Spleen (tissue), 11 donors: ENCODE measurements at regions not wholly inside any gene's neighbourhood (a gene's known extent, or its start where the extent isn't known, plus 50 kb on each side); places are given as distances from the start of the nearest gene placed in this dataset.

ENCODE experiments used
- DNase-seq: peaks from one replicate; pipeline ENCODE4 v3.0.0-alpha.2; 2020
- H3K27ac ChIP-seq, 8 donors: fragments of 200-600 bp; sonication (generic) in 7 of 8; 1 replicate in 4 of 8; 2 replicates in 4 of 8; pipeline versions ENCODE4 v1.5.0 to v1.8.0; 2016 to 2021; ENCODE audit warnings: inconsistent platforms in 4 of 8, mild to moderate bottlenecking in 4 of 8, moderate library complexity in 1 of 8
- H3K27me3 ChIP-seq, 7 donors: fragments of 200-600 bp; sonication (generic) in 6 of 7; replicated peaks in 1 of 7; 1 replicate in 4 of 7; 2 replicates in 3 of 7; pipeline versions ENCODE4 v1.5.0 to v1.8.0; 2016 to 2021; ENCODE audit warnings: inconsistent platforms in 3 of 7, mild to moderate bottlenecking in 1 of 7
- H3K36me3 ChIP-seq, 6 donors: fragments of 200-600 bp; sonication (generic) in 5 of 6; 1 replicate in 4 of 6; 2 replicates in 2 of 6; pipeline versions ENCODE4 v1.5.0 to v1.8.0; 2016 to 2021; ENCODE audit warnings: inconsistent platforms in 2 of 6
- H3K4me1 ChIP-seq, 6 donors: fragments of 200-600 bp; sonication (generic) in 5 of 6; 1 replicate in 3 of 6; 2 replicates in 3 of 6; pipeline versions ENCODE4 v1.5.0 to v1.8.0; 2016 to 2021; ENCODE audit warnings: inconsistent platforms in 3 of 6
- H3K4me3 ChIP-seq, 8 donors: fragments of 200-600 bp; sonication (generic) in 7 of 8; 1 replicate in 4 of 8; 2 replicates in 4 of 8; pipeline versions ENCODE4 v1.5.0 to v1.8.0; 2016 to 2021; ENCODE audit warnings: inconsistent platforms in 4 of 8, mild to moderate bottlenecking in 4 of 8, moderate library complexity in 2 of 8
- H3K9me3 ChIP-seq, 8 donors: fragments of 200-600 bp; sonication (generic) in 7 of 8; 1 replicate in 4 of 8; 2 replicates in 4 of 8; pipeline versions ENCODE4 v1.5.0 to v1.8.0; 2016 to 2021; ENCODE audit warnings: inconsistent platforms in 4 of 8
- POLR2A ChIP-seq, 3 donors: fragments of 450-650 bp; IDR thresholded peaks; one replicate each; pipeline ENCODE4 v1.5.1; 2017; ENCODE audit warnings: antibody characterized with exemption in 3 of 3, mild to moderate bottlenecking in 1 of 3
- POLR2AphosphoS5 ChIP-seq, 3 donors: sonication (generic); formaldehyde crosslinking; IDR thresholded peaks; one replicate each; pipeline ENCODE4 v1.5.1; 2017; ENCODE audit warnings: antibody characterized with exemption in 3 of 3
- WGBS, 5 donors: extraction: QIAGEN DNeasy Blood & Tissue Kit in 3 of 5; methylation state at CpG; one replicate each; pipeline versions ENCODE4 v1.1.5 to v1.1.7; 2013 to 2018; 5-methylcytosine and 5-hydroxymethylcytosine counted together
- intact Hi-C: fragments of 100-400 bp; cut with DNase I; formaldehyde crosslinking; loops from one replicate; pipeline ENCODE4 v1.15.0; 2023; ENCODE audit warnings: low total_unique reads
- TF ChIP-seq, protein P1 (sequence below), 11 experiments: fragments of 200-600 bp in 7 of 11; fragments of 450-650 bp in 4 of 11; sonication (generic) in 4 of 11; IDR thresholded peaks in 8 of 11; conservative IDR thresholded peaks in 3 of 11; 1 replicate in 7 of 11; 2 replicates in 4 of 11; pipeline versions ENCODE4 v1.4.0 to v1.8.0; 2016 to 2021; ENCODE audit warnings: antibody characterized with exemption in 11 of 11, inconsistent platforms in 4 of 11, mild to moderate bottlenecking in 1 of 11
- donor health status: healthy with polysubstance abuse.
- donor health status: DM: no; HTN: no; CAD: no; lungs with moderate emphysema.
- donor health status: DM: no; HTN: no; CAD: no.
- donor health status: Bipolar disorder and iron deficiency.
- donor health status: healthy.
- donor health status: DM: no; HTN: no; CAD: no.
- donor health status: DM: yes; HTN: yes; CAD: no.

DNA sequence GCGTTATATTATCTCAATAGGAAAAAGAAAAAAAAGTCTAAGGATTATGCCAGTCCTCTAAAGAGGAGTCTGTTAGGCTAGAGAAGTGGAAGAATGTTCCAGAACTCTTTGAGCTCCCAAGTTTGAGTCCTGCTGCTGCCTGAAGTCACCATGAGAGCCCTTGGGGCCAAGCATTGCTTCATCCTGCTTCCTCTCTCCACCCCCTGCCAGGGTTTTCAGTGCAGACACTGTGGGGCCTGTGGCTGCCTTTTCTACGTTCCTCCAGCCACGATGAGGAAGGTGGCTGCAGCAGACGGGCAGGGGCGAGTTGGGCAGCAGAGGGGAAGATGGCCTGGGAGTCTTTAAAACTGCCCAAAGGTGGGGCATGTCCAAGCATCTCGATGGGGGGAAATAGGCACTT is 214.4 kb upstream of the KCNG1 start:
- intact Hi-C loops: no loop called here

DNA sequence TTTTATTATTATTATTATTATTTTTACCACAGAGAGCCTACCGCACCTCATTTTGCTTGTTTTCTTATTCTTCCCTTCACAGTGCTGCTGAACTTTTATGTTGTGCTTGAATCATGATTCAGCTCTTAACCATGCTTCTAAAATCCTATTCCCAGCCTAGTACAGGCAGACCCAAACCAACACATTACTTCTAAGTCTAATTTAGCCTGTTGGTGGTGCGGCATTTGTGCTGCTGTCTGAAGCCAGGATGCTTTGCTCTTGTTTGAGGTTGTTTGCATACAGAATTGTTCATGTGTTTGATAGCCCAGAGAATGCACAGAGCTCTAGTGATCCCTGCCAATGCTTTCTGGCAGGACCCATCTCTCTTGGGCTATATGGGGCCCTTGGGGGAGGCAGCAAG is 213.5 kb upstream of the KCNG1 start:
- no peak for TF ChIP-seq POLR2A (IDR thresholded peaks at IDR 0.05)
- TF ChIP-seq, protein P1, sequence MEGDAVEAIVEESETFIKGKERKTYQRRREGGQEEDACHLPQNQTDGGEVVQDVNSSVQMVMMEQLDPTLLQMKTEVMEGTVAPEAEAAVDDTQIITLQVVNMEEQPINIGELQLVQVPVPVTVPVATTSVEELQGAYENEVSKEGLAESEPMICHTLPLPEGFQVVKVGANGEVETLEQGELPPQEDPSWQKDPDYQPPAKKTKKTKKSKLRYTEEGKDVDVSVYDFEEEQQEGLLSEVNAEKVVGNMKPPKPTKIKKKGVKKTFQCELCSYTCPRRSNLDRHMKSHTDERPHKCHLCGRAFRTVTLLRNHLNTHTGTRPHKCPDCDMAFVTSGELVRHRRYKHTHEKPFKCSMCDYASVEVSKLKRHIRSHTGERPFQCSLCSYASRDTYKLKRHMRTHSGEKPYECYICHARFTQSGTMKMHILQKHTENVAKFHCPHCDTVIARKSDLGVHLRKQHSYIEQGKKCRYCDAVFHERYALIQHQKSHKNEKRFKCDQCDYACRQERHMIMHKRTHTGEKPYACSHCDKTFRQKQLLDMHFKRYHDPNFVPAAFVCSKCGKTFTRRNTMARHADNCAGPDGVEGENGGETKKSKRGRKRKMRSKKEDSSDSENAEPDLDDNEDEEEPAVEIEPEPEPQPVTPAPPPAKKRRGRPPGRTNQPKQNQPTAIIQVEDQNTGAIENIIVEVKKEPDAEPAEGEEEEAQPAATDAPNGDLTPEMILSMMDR (IDR thresholded peaks at IDR 0.05 in 8 of 11, conservative IDR thresholded peaks at IDR 0.05 in 3 of 11): no peak
- no peak for TF ChIP-seq POLR2AphosphoS5 (IDR thresholded peaks at IDR 0.05)
- DNase-seq: no peak
- intact Hi-C loops: no loop called here
- Histone ChIP-seq H3K4me1 (no peaks in the 10 kb centered on the region), H3K36me3 (no peaks in the 10 kb centered on the region), H3K4me3 (no peak overlapping the region), H3K9me3 (peaks cover 0 to 7% (median 1%) of the 10 kb centered on the region in 8 donors), H3K27me3 (peaks cover 0 to 46% (median 0%) of the 10 kb centered on the region in 7 donors), H3K27ac (no peak overlapping the region)
- WGBS, 5 donors: 93 to 98% (median 95%) methylated on average over 2 of the region's 2 CpGs

More for the DNA sequence above, 214.4 kb upstream of the KCNG1 start:
- Histone ChIP-seq H3K9me3 (peaks cover 0 to 16% (median 10%) of the 10 kb centered on the region in 8 donors), H3K36me3 (no peaks in the 10 kb centered on the region), H3K27me3 (peaks cover 0 to 38% (median 0%) of the 10 kb centered on the region in 7 donors), H3K4me1 (no peaks in the 10 kb centered on the region), H3K4me3 (no peak overlapping the region), H3K27ac (no peak overlapping the region)
- TF ChIP-seq, protein P1 (IDR thresholded peaks at IDR 0.05 in 8 of 11, conservative IDR thresholded peaks at IDR 0.05 in 3 of 11): no peak
- TF ChIP-seq POLR2AphosphoS5 (IDR thresholded peaks at IDR 0.05): no peak
- TF ChIP-seq POLR2A (IDR thresholded peaks at IDR 0.05): no peak
- no peak for DNase-seq
- WGBS, 5 donors: 29 to 39% (median 32%) methylated on average over 6 of the region's 6 CpGs

DNA sequence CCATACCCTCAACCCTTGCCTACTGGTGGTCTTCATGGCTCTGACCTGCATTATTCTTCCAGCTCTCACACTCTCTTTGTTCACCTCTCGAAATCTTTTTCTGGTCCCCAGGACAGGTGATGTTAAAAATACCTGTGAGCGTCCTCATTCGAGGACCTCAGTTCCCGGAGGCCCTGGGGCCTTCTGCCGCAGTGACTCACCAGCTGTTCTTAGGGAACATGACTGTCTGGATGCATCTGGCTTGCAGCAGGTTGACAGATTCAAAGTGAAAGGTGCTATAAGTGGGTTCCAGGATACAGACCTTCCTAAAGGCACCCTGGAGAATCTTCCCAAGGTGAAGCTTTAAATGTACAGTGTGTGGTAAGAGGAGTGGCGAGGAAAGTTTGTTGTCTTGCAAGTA is 210.4 kb upstream of the KCNG1 start:
- H3K4me1 ChIP-seq: no peaks in the 10 kb centered on the region
- WGBS, 5 donors: 81 to 93% (median 86%) methylated on average over 6 of the region's 6 CpGs
- intact Hi-C loops: no loop called here
- H3K9me3 ChIP-seq: peaks cover 0 to 6% (median 0%) of the 10 kb centered on the region in 8 donors
- TF ChIP-seq, protein P1 (IDR thresholded peaks at IDR 0.05 in 8 of 11, conservative IDR thresholded peaks at IDR 0.05 in 3 of 11): no peak
- no peak for TF ChIP-seq POLR2A (IDR thresholded peaks at IDR 0.05)
- no peak for TF ChIP-seq POLR2AphosphoS5 (IDR thresholded peaks at IDR 0.05)
- H3K36me3 ChIP-seq: no peaks in the 10 kb centered on the region
- H3K27me3 ChIP-seq: peaks cover 0 to 55% (median 0%) of the 10 kb centered on the region in 7 donors
- no peak overlapping the region for H3K4me3 ChIP-seq
- no peak for DNase-seq
- no peak overlapping the region for H3K27ac ChIP-seq

DNA sequence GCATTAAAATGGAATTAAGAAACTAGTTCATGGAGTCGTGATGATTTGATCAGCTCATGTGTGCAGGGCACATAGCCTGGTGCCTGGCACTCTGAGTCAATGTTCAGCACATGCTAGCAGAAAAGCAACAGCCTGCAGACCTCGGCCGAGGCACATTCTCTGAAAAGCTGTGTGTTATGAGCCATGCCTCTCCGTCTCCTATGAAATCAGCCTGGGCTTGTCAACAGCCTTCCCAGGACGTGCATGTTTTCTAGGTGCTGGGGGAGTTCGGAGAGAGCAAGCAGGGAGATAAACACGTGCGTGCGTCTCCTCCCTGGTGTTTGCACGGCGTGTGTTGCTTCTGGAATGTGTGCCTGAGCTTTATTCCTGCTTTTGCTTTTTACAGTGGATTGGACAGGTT is 207.8 kb upstream of the KCNG1 start:
- TF ChIP-seq POLR2AphosphoS5 (IDR thresholded peaks at IDR 0.05): no peak
- intact Hi-C loops: no loop called here
- Histone ChIP-seq H3K36me3 (no peaks in the 10 kb centered on the region), H3K27ac (no peak overlapping the region), H3K27me3 (peaks cover 0 to 43% (median 0%) of the 10 kb centered on the region in 7 donors), H3K9me3 (peaks cover 0 to 6% (median 0%) of the 10 kb centered on the region in 8 donors), H3K4me1 (no peaks in the 10 kb centered on the region), H3K4me3 (no peak overlapping the region)
- 61 to 78% (median 74%) methylated on average over 11 of the region's 11 CpGs for WGBS, 5 donors
- DNase-seq: no peak

DNA sequence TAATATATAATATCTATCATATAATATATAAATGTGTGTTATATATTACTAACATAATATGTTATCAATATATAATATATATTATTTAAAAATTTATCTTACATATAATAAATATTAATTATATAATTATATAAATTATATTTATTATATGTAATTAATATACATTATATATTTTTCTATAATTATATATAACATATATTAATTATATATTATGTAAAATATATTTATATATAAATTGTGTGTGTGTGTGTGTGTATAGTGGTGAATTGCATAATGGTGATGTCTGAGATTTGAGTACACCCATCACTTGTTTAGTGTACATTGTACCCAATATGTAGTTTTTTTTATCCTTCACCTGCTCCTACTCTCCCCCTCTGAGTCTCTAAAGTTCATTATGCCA is 205.9 kb upstream of the KCNG1 start:
- TF ChIP-seq, protein P1 (IDR thresholded peaks at IDR 0.05 in 8 of 11, conservative IDR thresholded peaks at IDR 0.05 in 3 of 11): no peak
- H3K27me3 ChIP-seq: peaks cover 0 to 32% (median 0%) of the 10 kb centered on the region in 7 donors
- intact Hi-C loops: no loop called here
- H3K27ac ChIP-seq: no peak overlapping the region
- peaks cover 0 to 9% (median 0%) of the 10 kb centered on the region in 8 donors for H3K9me3 ChIP-seq
- DNase-seq: no peak
- no peaks in the 10 kb centered on the region for H3K36me3 ChIP-seq
- H3K4me3 ChIP-seq: no peak overlapping the region
- H3K4me1 ChIP-seq: no peaks in the 10 kb centered on the region
